SK-MEL-5 (cell line): ENCODE measurements at regions not wholly inside any gene's neighbourhood (a gene's known extent, or its start where the extent isn't known, plus 50 kb on each side); places are given as distances from the start of the nearest gene placed in this dataset.

Experiments used
- DNase-seq: peaks from one replicate; pipeline ENCODE4 v3.0.0-alpha.2; 2016; ENCODE audit warnings: low read depth, low spot score
- in situ Hi-C: cut with HindIII; loops from 2 replicates; pipeline ENCODE4 v1.10.0; 2016; ENCODE audit warnings: low sequenced_read_pairs, high pct_unique_total_duplicates, low pct_unique_long_range_greater_than_20kb

DNA sequence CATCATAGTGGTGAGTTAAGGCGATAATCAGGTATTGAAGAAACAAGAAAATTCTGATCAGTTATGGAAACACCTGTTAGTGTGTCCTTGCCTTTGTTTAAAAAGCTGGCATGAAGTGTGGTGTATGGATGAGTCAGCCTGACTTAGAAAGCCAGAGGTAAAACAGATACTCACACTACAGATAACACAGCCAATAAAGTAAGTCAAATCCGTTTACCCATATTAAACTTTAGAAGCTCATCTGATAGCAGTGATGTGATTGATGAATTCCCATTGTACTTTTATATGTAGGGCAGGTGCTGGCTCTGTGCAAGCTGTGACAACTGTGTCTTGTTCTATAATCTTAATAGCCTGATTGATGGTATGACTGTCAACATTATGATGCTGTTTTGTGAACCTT, 1392.7 kb upstream of the IGFBP7 start:
- in situ Hi-C loops = no loop called here
- no peak for DNase-seq

DNA sequence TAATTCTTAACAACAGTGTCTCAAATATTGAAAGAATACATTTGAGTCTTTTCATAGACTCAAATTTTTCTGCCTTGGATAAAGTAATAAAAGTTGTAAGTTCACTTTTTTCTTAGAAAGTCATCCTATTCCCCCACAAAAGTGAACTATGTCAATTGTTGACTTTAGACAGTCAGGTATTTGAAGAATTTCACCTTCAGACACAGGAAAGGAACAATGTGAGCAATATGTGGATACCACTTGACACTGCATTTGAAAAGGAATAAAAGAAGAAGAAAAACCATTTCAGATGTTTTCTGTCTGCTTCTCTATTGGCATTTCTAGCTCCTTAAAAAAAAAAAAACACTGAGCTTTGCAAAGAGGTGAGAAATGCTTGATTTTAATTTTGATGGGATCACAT, 1389.0 kb upstream of the IGFBP7 start:
- in situ Hi-C loops = no loop called here
- DNase-seq = no peak

DNA sequence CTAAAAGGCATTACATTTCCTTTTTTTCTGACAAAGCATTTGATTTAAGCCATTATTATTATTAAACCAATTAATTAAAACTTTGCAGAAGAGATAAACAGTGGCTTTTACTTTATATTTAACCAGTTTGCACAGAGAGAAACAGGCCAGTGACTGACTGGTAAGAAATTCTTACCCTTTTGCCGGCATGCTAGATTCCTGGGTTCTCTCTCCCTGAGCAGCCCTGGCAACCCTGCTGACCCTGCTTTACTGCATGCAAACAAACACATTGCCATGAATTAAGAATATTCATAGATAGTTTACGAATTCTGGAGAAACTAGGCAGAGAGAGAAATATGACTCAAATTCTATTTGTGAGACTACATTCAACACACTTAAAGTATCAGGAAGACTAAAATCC, 1381.4 kb upstream of the IGFBP7 start:
- DNase-seq = no peak
- in situ Hi-C loops = no loop called here

DNA sequence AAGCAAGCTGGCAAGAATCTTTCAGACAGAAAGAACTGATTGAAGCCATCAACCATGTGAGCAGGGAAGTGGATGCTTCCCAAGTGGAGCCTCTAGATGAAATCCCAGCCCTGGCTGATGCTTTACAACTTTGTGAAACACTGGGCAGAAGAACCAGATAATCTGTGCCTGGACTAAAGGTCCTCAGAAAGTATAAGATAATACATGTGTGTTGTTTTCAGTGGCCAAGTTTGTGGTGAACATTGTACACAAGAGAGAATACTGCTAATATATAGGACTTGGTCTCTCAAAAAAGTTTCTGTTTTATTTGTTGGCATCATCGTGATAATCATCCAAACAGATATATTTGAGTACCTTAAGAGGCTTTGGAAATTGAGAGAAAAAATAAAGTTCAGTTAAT, 1367.8 kb upstream of the IGFBP7 start:
- in situ Hi-C loops = no loop called here
- DNase-seq = no peak

DNA sequence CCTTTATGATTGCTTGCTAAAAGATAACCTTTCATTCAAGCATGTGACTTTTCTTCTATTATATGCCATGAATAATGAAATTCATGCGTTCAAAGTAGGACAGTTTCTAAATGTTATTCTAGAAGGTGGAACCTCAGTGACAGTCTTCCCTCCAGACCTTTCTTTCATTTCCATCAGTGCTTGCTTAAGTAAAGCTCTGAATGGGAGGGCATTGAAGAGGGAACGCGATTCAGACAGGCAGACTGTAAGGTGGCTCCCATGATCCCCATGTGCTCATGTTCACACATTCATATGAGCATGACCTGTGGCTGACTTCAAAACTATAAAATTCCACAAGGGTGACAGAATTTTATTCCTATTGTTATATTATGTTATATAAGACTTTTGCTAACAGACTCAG, 1367.3 kb upstream of the IGFBP7 start:
- peak; percentile 21 for DNase-seq
- in situ Hi-C loops = no loop called here

DNA sequence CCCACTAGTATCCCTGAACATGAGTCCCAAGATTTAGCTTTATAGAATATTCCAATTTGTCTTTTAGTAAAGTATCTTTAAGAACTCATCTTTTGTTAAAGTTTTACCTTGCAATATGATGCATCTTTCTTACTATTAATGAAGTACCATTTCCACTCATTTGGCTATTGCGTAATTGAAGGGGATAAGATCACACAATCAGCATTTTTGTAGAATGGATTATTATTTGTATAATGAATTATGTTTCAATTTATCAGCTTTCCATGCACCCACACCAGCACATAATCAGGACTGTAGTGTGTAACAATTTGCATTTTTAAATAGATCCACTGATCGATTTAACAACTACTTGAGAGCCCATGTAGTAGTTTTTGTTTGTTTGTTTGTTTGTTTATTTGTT, 1364.9 kb upstream of the IGFBP7 start:
- in situ Hi-C loops = no loop called here
- no peak for DNase-seq

DNA sequence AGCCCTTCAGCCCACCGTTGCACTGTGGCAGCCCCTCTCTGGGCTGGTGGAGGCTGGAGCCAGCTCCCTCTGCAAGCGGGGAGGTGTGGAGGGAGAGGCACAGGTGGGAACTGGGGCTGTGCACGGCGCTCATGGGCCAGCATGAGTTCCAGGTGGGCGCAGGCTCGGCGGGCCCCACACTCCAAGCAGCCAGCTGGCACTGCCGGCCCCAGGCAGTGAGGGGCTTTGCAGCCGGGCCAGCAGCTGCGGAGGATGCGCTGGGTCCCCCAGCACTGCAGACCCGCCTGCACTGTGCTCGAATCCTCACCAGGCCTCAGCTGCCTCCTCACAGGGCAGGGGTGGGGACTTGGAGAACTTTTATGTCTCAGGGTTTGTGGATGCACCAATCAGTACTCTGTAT, 1354.8 kb upstream of the IGFBP7 start:
- in situ Hi-C loops = no loop called here
- DNase-seq = no peak

DNA sequence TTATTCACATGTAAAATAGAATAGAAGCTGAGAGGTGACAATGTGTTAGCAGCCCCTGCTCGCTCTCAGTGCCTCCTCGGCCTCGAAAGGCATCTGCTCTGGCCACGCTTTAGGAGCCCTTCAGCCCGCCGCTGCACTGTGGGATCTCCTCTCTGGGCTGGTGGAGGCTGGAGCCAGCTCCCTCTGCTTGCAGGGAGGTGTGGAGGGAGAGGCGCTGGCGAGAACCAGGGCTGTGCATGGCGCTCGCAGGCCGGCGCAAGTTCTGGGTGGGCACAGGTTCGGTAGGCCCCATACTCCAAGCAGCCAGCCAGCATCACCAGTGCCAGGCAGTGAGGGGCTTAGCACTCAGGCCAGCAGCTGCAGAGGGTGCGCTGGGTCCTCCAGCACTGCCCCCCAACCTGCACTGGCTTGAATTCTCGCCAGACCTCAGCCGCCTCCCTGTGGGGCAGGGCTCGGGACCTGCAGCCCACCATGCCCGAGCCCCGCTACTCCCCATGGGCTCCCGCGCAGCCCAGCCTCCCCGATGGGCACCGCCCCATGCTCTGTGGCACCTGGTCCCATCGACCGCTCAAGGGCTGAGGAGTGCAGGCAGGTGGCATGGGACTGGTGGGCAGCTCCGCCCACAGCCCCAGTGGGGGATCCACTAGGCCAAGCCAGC, 1346.7 kb upstream of the IGFBP7 start:
- in situ Hi-C loops = no loop called here

DNA sequence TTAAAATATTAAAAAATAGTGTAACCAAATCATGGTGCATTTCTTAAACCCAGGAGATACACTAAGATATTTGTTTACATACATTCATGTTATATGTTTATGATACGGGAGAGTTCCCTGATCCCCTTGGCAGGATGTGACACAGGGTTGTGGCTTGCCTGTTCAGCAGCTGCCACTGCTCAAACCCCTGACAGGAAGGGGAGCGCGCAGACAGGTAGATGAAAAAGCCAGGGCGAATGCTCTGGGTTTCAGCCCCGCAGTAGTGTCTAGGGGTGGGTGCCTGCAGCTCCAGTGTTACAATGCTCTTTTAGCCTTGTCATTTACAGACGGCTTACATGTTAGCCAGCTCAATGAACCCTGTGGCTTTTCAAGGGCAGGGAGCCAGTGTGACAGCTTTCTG, 1343.8 kb upstream of the IGFBP7 start:
- in situ Hi-C loops = no loop called here

More for the DNA sequence above, 1346.7 kb upstream of the IGFBP7 start:
- no peak for DNase-seq

DNA sequence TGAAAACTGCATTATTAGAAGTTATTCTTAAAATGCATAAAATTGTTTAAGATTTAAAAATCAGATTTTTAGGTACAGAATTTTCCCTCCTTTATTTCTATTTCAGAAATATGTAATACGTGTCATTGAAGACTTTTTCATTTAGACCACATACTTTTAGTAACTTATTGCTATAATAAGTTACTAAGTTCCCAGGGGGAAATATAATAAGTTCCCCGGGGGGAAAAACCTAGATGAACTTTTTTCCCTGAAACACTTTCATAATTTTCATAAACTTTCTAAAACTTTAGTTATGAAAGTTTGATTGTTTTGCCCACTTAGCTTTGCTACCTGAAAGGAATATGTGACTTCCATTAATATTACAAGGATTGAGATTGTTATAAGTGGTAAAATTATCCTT, 1341.5 kb upstream of the IGFBP7 start:
- DNase-seq = no peak
- in situ Hi-C loops = no loop called here

More for the DNA sequence above, 1343.8 kb upstream of the IGFBP7 start:
- DNase-seq = no peak

DNA sequence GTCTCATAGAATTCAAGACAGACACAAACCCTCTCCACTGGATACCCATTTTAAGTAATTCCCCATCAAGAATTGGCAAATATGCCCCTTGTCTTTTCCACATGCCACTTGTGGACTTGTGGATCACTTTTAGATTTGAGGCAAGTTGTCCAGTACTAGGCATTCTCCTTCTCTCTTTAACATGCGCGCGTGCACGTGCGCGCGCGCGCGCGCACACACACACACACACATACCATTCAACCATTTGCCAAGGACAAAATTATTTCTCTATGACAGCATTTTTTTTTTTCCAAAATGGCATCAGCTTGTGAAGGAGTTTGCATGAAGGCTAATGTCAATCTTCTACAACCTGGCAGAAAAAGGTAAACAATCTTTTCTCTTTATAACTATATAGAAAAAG, 1325.7 kb upstream of the IGFBP7 start:
- in situ Hi-C loops = no loop called here
- no peak for DNase-seq

DNA sequence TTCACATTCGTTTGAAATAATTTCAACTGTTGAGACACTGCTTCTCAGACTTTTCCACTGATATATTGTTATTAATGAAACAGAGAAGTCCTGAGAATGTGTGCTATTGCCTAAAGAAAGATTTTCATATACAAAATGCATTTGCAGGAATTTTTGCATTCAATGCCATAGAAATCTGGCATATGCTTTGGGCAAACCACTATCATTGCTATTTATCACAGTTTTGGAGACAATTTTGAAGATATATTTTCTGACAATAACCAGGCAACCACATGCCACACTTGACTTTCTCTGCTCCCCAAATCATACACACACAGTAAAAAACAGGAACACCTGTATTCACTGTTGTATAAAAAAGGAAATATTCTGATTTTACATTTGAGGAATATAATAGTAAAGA, 1303.7 kb upstream of the IGFBP7 start:
- no peak for DNase-seq
- in situ Hi-C loops = no loop called here

DNA sequence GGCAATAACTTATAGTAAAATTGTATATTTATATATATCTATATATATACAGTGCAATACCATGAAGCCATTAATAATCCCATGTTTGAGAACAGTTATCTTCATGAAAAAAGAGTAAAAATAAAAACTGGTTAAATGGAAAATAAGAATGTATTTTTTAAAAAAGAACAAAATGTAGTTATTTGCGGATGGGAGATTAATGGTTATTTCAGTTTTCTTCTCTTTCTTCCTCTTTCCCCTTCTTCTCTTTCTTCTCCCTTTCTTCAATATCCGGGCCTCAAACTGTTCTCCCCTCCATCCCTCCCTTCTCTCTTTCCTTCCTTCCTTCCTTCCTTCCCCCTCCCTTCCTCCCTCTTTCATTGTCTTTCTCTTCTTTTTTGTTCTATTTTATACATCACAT, 1301.7 kb upstream of the IGFBP7 start:
- in situ Hi-C loops = no loop called here
- no peak for DNase-seq

DNA sequence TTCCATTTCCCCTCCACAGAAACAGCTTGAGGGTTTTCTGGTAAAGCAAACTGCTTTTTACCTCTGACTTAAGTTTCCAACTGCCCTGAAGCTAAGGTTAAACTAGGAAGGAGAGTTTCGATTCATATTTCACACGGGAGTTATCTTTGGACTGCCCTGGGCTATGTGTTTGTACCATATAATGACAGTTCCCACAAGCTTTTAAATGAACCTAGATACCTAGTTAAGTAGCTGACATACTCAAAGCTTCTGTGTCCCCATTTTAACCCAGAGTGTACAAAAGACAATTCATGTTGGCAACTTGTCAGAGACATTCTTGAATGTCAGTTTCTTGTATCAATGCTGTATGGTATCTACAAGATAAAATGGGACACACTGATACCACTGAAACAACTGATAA, 1296.6 kb upstream of the IGFBP7 start:
- in situ Hi-C loops = no loop called here

DNA sequence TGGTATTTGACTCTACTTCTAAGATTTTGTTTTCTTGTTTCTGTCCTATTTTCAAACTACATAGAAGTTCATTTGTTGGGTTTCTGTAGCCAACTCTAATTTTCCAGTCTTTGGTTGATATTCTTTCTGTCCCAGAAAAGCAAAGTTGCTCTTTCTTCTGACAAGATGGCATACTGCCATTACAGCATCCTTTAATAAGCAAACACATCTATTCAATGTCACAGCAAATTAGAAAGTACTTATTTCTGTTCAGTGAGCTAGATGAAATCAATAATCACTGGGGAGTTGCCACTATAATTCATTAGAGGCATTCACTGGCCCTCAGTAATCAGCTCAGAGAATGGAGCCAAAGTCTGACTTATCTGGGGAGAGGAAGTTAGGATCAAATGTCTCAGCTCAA, 1258.0 kb upstream of the IGFBP7 start:
- in situ Hi-C loops = no loop called here

More for the DNA sequence above, 1296.6 kb upstream of the IGFBP7 start:
- no peak for DNase-seq

DNA sequence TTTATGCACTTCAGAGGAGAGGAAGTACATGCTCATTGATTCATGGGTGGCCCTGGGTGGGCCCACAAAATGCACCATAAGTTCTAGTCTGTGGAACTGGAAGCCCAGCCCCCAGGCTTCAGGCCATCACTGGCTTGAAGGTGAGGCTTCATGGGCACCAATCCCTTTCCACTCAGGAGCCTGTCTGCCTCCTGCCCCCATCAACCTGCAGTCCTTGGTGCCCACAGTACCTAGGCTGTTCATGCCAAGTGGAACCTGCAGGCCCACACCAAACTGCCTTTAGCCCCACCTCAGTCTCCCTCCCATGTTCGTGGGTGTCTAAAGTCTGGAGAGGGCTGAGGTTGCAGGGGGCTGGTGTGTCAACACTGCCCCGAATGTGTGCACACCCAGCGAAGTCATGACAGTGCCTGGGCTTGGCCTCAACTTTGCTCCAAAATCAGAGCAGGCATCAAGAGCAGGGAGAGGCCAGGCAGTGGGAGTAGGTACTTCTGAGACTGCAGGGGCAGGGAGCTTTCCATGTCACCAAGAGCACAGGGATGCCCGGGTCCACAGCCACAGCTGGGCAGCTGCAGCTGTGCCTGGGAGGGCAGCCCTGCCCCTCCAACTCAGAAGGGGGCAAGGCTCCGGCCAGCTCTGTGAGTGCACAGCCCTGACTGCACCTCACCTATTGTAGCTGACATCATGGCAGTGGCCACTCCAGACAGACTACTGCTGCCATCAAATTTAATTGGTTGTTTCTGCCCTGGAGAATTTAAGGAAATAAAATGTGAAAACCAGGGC, 1250.4 kb upstream of the IGFBP7 start:
- in situ Hi-C loops = no loop called here
- DNase-seq = no peak

More for the DNA sequence above, 1258.0 kb upstream of the IGFBP7 start:
- DNase-seq = no peak

DNA sequence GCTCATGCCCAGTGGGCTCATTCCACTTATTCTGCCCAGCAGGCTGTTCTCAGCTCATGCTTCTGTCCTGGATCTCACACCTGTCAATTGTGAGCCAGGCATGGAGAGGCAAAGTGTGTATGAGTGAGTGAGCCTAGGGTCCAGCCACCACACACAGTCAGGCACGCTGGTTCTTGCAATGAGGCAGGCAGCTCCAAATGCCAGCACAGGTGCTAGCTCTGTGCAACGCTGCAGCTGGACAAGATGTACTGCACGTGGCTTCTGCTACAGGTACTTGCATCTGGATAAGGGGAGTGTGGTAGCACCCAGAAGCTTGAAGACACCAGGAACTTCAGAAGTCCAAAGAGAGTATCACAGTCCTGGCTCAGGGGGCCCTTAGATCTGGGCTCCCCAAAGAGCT, 1249.4 kb upstream of the IGFBP7 start:
- DNase-seq = no peak
- in situ Hi-C loops = no loop called here

DNA sequence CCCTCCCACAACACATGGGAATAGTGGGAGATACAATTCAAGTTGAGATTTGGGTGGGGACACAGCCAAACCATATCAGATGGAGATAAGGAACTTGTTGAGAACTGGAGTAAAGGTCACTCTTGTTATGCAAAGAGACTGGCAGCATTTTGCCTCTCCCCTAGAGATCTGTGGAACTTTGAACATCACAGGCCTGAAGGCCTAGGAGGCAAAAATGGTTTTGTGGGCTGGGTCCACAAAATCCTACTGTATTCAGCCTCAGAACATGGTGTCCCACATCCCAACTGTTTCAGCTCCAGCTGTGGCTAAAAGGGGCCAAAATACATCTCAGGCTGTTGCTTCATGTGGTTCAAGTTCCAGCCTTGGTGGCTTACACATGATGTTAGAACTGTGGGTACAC, 1247.8 kb upstream of the IGFBP7 start:
- in situ Hi-C loops = no loop called here
- no peak for DNase-seq

DNA sequence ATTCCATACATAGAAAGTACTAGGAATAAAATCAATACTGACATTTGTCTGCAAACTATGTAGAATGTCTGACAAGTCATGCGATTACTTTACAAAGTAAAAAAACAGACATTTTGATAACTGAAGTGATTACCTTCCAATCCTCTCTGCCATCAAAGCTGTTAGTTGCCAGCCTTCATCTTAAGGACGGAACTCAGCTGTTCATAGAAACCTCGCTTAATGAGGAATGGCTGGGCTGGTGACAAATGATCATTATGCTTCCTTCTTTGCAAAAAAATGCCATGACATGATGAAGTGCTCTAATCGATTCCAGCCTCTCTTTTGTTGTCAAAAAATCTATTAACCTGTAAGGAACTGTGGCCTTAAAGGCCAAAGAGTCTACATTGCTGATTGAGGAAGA, 1214.9 kb upstream of the IGFBP7 start:
- in situ Hi-C loops = no loop called here

More for the DNA sequence above, 1214.9 kb upstream of the IGFBP7 start:
- DNase-seq = no peak
